ENCODE measurements at regions not wholly inside any gene's neighbourhood (a gene's known extent, or its start where the extent isn't known, plus 50 kb on each side); places are given as distances from the start of the nearest gene placed in this dataset.

DNA sequence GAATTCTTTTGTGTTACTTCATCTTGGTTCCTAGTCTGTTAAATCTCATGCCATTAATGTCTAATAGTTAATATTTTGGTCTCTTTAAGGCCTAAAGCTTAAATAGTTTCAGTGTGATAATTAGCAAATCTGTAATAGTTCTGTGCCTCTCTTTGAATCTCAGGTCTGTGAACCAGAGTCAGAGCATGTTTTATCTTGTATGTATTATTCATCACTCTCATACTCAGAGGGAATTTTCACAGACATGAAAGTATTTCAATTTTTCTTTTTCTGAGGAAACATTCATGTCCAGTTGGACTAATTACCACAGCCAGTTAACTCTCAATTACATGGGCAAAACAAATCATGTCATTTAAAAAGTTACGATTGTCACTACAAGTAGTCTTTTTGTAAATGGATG lies 931.9 kb upstream of the SLC39A10 start:
- TF ChIP-seq ZZZ3 (CRISPR knock-in tag; IDR thresholded peaks at IDR 0.05; ENCODE audit: borderline replicate concordance) = no peak
- no peak for TF ChIP-seq ELF1 (CRISPR knock-in tag; IDR thresholded peaks at IDR 0.05)
- TF ChIP-seq PPARG (CRISPR knock-in tag; conservative IDR thresholded peaks at IDR 0.05) = no peak
- TF ChIP-seq NFRKB (IDR thresholded peaks at IDR 0.05) = no peak
- no peak for TF ChIP-seq EZH2 (conservative IDR thresholded peaks at IDR 0.05; ENCODE audit: low read depth, low read length)
- TF ChIP-seq, protein P1, sequence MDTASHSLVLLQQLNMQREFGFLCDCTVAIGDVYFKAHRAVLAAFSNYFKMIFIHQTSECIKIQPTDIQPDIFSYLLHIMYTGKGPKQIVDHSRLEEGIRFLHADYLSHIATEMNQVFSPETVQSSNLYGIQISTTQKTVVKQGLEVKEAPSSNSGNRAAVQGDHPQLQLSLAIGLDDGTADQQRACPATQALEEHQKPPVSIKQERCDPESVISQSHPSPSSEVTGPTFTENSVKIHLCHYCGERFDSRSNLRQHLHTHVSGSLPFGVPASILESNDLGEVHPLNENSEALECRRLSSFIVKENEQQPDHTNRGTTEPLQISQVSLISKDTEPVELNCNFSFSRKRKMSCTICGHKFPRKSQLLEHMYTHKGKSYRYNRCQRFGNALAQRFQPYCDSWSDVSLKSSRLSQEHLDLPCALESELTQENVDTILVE (CRISPR knock-in tag; IDR thresholded peaks at IDR 0.05) = no peak
